ENCODE measurements at regions not wholly inside any gene's neighbourhood (a gene's known extent, or its start where the extent isn't known, plus 50 kb on each side); places are given as distances from the start of the nearest gene placed in this dataset.

GRCh38 chr4:43348591-43348990 lies 456.1 kb downstream of the GRXCR1 start:
- no peaks in the 10 kb centered on the region for H3K27me3 Mint-ChIP-seq (ENCODE audit: insufficient read depth, unreplicated experiment)
- no peak for DNase-seq (ENCODE audit: unreplicated experiment)
- peaks cover 4% of the 10 kb centered on the region for H3K9me3 Mint-ChIP-seq (ENCODE audit: unreplicated experiment)
- POLR2A ChIA-PET = interaction anchor here (0.5 kb wide), 1 partner anchor 13 kb away, joined by 3 read pairs; no protein-coding TSS in a partner anchor
- intact Hi-C loops (cut with micrococcal nuclease) = no loop called here
- no peaks in the 10 kb centered on the region for H3K36me3 Mint-ChIP-seq (ENCODE audit: insufficient read depth, unreplicated experiment)
- no peak for TF ChIP-seq CTCF (IDR thresholded peaks at IDR 0.05; ENCODE audit: unreplicated experiment)
- CTCF ChIA-PET = interaction anchor here (0.8 kb wide), 1 partner anchor 326 kb away, joined by 4 read pairs; no protein-coding TSS in a partner anchor
- no TSS peak for BruUV-seq (replicated peaks)
- no peaks in the 10 kb centered on the region for H3K4me1 Mint-ChIP-seq (ENCODE audit: insufficient read depth, unreplicated experiment)
- H3K4me3 Mint-ChIP-seq (ENCODE audit: unreplicated experiment) = no peak overlapping the region
- no peak overlapping the region for H3K27ac Mint-ChIP-seq (ENCODE audit: low read depth, unreplicated experiment)

DNA sequence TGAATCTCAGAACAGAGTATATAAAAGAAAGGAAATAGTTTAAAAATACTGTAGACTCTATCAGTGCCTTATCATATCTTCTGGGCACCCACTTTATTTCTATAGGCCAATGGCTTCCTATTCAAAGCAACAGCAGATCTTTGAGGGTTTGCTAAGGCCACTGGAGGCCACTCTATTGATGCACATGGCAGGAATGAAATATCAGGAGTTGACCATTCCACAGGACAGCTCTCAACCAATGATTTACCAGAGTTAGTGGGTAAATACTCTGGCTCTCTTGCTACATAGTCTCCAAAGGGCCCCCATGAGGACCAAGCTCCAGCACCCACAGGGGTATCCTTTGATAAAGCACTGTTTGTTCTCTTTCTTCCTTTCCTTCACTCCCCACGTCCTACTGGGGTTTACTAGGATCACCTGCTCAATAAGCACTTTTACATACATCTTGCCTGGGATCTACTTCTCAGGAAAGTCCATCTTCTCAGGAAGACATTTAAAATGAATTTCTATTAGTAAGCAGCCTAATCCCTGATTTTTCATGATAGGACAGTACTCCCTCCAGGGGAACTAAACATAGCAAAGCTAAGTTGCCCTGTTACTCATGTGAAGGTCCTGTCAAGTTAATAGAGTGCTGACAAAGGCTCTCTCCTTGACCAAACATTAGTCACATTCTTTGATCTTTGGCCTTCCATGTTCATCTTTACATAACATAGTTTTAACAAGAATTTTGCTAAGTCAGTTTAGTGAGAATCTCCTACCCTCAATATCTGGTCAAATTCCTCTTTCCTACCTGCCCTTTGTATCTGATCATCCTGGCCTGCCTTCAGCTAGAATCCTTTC lies 459.7 kb downstream of the GRXCR1 start:
- POLR2A ChIA-PET = no interaction called here
- no peaks in the 10 kb centered on the region for H3K4me1 Mint-ChIP-seq (ENCODE audit: insufficient read depth, unreplicated experiment)

GRCh38 chr4:43352859-43353258 lies 460.3 kb downstream of the GRXCR1 start:
- no TSS peak for BruUV-seq (replicated peaks)
- CTCF ChIA-PET = no interaction called here

More for the DNA sequence above, 459.7 kb downstream of the GRXCR1 start:
- no TSS peak for BruUV-seq (replicated peaks)
- H3K27me3 Mint-ChIP-seq (ENCODE audit: insufficient read depth, unreplicated experiment) = no peaks in the 10 kb centered on the region
- TF ChIP-seq CTCF (IDR thresholded peaks at IDR 0.05; ENCODE audit: unreplicated experiment) = no peak
- H3K4me3 Mint-ChIP-seq (ENCODE audit: unreplicated experiment) = no peak overlapping the region
- H3K9me3 Mint-ChIP-seq (ENCODE audit: unreplicated experiment) = no peaks in the 10 kb centered on the region
- H3K36me3 Mint-ChIP-seq (ENCODE audit: insufficient read depth, unreplicated experiment) = no peaks in the 10 kb centered on the region
- no peak for DNase-seq (ENCODE audit: unreplicated experiment)
- H3K27ac Mint-ChIP-seq (ENCODE audit: low read depth, unreplicated experiment) = no peak overlapping the region
- intact Hi-C loops (cut with micrococcal nuclease) = no loop called here
- CTCF ChIA-PET = interaction anchor here (0.6 kb wide), 2 partner anchors 245 to 316 kb away, joined by 3 to 5 read pairs; no protein-coding TSS in a partner anchor

More at GRCh38 chr4:43352859-43353258, 460.3 kb downstream of the GRXCR1 start:
- intact Hi-C loops (cut with micrococcal nuclease) = no loop called here
- POLR2A ChIA-PET = interaction anchor here (0.5 kb wide), 1 partner anchor 733 kb away, joined by 3 read pairs; no protein-coding TSS in a partner anchor
- Mint-ChIP-seq H3K9me3 (ENCODE audit: unreplicated experiment) (no peaks in the 10 kb centered on the region), H3K4me1 (ENCODE audit: insufficient read depth, unreplicated experiment) (no peaks in the 10 kb centered on the region), H3K4me3 (ENCODE audit: unreplicated experiment) (no peak overlapping the region), H3K36me3 (ENCODE audit: insufficient read depth, unreplicated experiment) (no peaks in the 10 kb centered on the region), H3K27ac (ENCODE audit: low read depth, unreplicated experiment) (no peak overlapping the region), H3K27me3 (ENCODE audit: insufficient read depth, unreplicated experiment) (no peaks in the 10 kb centered on the region)
- TF ChIP-seq CTCF (IDR thresholded peaks at IDR 0.05; ENCODE audit: unreplicated experiment) = no peak
- no peak for DNase-seq (ENCODE audit: unreplicated experiment)
